GM12874 (cell line): ENCODE measurements at regions not wholly inside any gene's neighbourhood (a gene's known extent, or its start where the extent isn't known, plus 50 kb on each side); places are given as distances from the start of the nearest gene placed in this dataset.

Experiments
- TF ChIP-seq, protein P1 (sequence below): IDR thresholded peaks from 2 replicates; pipeline ENCODE4 v1.5.1; 2011; ENCODE audit warnings: low read depth, mild to moderate bottlenecking, control low read depth, low read length, moderate library complexity; ENCODE audit not compliant: insufficient read depth

DNA sequence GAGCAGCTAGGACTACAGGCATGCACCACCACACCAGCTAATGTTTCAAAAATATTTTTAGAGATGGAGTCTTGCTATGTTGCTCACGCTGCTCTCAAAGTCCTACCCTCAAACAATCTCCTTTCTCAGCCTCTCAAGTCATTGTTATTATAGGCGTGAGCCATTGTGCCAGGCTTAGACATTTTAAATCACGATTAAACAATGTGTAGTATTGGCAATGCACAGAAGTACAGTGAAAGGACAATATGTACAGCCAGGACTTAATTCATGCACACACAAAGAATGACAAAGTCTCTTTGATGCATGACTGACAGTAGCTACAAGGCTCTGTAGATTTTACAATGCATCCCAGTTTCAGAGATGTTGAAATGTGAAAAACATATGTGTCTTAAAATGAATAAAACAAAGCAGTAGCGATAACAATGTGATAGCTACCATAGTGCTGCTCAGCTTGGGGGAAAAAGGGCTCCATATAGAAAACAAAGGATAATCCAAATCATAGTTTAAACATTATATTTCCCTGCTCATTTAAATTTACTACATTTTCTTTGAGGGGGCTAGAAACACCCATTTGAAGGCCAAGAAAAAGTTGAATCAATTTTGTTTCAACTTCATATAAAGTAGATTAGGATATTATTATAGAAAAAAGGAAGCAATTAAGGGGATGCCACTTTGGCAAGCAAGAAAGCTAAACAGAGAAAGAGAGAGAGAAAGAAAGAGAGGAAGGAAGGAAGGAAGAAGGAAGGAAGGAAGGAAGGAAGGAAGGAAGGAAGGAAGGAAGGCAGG lies 272.4 kb upstream of the SMIM31 start:
- TF ChIP-seq, protein P1, sequence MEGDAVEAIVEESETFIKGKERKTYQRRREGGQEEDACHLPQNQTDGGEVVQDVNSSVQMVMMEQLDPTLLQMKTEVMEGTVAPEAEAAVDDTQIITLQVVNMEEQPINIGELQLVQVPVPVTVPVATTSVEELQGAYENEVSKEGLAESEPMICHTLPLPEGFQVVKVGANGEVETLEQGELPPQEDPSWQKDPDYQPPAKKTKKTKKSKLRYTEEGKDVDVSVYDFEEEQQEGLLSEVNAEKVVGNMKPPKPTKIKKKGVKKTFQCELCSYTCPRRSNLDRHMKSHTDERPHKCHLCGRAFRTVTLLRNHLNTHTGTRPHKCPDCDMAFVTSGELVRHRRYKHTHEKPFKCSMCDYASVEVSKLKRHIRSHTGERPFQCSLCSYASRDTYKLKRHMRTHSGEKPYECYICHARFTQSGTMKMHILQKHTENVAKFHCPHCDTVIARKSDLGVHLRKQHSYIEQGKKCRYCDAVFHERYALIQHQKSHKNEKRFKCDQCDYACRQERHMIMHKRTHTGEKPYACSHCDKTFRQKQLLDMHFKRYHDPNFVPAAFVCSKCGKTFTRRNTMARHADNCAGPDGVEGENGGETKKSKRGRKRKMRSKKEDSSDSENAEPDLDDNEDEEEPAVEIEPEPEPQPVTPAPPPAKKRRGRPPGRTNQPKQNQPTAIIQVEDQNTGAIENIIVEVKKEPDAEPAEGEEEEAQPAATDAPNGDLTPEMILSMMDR, result no peak

DNA sequence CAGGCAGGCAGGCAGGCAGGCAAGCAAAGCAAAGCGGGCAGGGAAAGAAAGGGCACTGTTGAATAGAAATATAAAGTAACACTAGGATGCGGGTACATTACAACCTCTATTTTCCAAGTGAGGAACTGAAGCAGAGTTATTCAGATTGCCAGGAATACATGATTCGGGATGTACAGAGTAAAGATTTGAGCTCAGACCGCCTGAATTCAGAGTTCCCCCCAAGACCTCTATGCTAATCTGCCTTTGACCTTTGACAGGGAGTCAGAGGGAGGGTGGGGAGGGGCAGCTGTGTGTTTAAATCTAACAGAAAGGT lies 271.9 kb upstream of the SMIM31 start:
- TF ChIP-seq, protein P1, result no peak

DNA sequence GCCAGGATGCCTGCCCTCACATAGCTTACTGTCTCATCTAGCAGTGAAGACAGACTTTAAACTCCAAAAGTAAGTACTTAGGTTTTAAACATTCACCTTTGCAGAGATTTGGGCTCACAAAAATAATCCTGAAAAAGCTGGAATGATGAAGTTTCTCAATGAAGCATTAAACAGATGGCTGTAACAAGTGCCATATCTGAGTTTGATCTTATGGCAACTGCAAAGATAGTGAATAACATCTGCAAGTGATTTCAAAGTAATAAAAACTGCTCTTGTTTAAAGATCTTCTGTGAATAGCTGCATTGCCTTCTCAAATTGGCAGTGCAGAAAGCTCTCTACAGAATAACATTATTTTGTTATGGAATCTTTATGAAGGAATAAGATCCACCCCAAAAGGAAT lies 271.2 kb upstream of the SMIM31 start:
- TF ChIP-seq, protein P1, result no peak

DNA sequence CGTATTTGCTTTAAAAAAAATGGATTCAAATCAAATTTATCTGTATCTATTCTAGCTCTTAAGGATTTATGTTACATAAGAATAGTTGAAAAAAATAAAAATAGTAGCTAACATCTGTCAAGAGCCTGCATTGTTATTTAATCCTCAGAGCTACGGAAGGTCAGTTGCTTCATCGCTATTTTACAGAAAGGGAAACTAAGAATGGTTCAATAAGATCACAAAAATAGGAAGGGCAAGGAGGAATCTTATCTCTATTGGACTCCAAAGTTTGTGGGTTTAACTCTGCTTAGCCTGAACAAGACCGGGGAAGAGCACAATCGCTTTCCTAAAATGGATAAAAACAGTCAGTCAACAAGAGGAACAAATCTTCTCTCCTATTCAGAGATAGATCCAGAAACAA lies 270.2 kb upstream of the SMIM31 start:
- TF ChIP-seq, protein P1, result no peak

DNA sequence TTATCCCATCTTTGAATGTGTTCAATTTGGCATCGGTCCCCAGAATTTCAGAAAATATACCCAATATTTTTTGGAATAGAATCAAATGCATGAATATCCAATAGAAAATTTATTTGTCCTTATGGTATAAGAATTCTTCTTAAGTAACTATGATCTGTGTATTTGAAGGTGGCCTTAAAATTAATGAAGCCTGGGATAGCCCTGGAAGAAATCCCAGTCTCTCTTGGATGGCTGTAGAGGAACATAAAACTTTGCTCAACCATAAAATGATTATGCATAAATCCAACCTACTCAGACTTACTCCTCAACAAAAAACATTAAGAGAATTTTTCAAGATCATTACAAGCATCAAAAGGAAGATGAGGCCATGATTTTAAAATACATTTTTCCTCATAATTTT lies 269.4 kb upstream of the SMIM31 start:
- TF ChIP-seq, protein P1, result no peak

DNA sequence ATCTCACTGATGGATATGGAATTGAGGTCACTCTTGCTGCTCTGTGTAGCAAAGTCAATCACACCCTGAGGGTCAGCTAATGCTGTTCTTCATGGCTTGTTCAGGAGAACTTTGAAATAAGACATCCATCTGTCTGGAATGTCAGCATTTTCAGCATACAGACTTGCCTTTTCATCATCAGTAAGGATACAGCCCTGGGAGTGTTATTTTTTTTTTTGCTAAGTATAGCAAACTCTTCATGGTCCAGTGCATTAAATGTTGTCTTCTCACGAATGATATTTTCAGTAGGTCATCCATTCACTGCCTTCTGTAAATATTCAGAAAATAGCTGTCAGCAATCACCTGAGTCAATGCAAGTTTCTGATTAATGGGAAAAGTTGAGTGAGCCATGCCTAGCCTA lies 268.8 kb upstream of the SMIM31 start:
- TF ChIP-seq, protein P1, result no peak

DNA sequence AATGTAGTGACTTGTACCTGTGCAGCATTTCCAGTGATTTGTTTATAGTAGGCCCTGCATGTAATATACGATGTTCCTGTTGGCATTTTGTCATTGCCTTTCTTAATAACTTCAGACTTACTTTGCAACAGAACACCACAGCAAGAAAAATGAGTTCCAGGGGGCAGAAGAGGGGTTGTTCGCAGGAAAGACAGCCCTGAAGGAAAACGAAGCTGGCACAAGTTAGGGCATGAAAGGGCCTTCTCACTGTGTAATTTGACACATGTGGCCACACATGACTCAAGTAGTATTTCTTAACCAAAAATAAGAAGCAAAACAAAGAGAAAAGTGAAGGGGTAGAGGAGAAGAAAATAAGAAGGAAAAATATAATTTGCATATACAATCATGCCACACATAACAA lies 265.8 kb upstream of the SMIM31 start:
- TF ChIP-seq, protein P1, result no peak
